MCF 10A (cell line): ENCODE measurements at regions not wholly inside any gene's neighbourhood (a gene's known extent, or its start where the extent isn't known, plus 50 kb on each side); places are given as distances from the start of the nearest gene placed in this dataset.

ENCODE experiments used
- BruUV-seq: library from RNA; stranded (reverse); fragments of 400-500 nt; replicated peaks from 2 replicates; lab custom pipeline; 2021; lab: Mats Ljungman, UMichigan
- CTCF ChIA-PET: fragments of 300-600 bp; sonication (Branson Sonifier 250); formaldehyde crosslinking; extraction: SDS; loops from one replicate; lab custom pipeline; 2021; ENCODE audit warnings: antibody characterized with exemption, inconsistent platforms; lab: Yijun Ruan, JAX
- POLR2A ChIA-PET: fragments of 300-600, 350-650 bp; sonication (Branson Sonifier 250); formaldehyde crosslinking; extraction: SDS; loops from one replicate; lab custom pipeline; 2020; ENCODE audit warnings: antibody characterized with exemption, inconsistent platforms; lab: Yijun Ruan, JAX
- DNase-seq: peaks from one replicate; pipeline ENCODE4 v3.0.0-alpha.2; 2018; ENCODE audit not compliant: unreplicated experiment
- H3K27ac Mint-ChIP-seq: one replicate; pipeline ENCODE4 v1.8.0; 2022; ENCODE audit warnings: mild to moderate bottlenecking, low read depth, mixed read lengths; ENCODE audit not compliant: unreplicated experiment
- H3K27me3 Mint-ChIP-seq: one replicate; pipeline ENCODE4 v1.8.0; 2022; ENCODE audit warnings: mixed read lengths; ENCODE audit not compliant: insufficient read depth, unreplicated experiment
- H3K36me3 Mint-ChIP-seq: one replicate; pipeline ENCODE4 v1.8.0; 2022; ENCODE audit warnings: mild to moderate bottlenecking, moderate library complexity, mixed read lengths; ENCODE audit not compliant: insufficient read depth, unreplicated experiment
- H3K4me1 Mint-ChIP-seq: one replicate; pipeline ENCODE4 v1.8.0; 2022; ENCODE audit warnings: mixed read lengths; ENCODE audit not compliant: insufficient read depth, unreplicated experiment
- H3K4me3 Mint-ChIP-seq: one replicate; pipeline ENCODE4 v1.8.0; 2022; ENCODE audit warnings: mild to moderate bottlenecking, moderate library complexity, mixed read lengths; ENCODE audit not compliant: unreplicated experiment
- H3K9me3 Mint-ChIP-seq: one replicate; pipeline ENCODE4 v1.8.0; 2022; ENCODE audit warnings: mixed read lengths; ENCODE audit not compliant: unreplicated experiment
- intact Hi-C: fragments of 100-400 bp; cut with micrococcal nuclease; formaldehyde crosslinking; loops from 2 replicates; pipeline ENCODE4 v1.14.1; 2022
- TF ChIP-seq, protein P1 (sequence below): fragments of 200-600 bp; IDR thresholded peaks from one replicate; pipeline ENCODE4 v1.8.0; 2022; ENCODE audit warnings: antibody characterized with exemption, mild to moderate bottlenecking; ENCODE audit not compliant: unreplicated experiment

DNA sequence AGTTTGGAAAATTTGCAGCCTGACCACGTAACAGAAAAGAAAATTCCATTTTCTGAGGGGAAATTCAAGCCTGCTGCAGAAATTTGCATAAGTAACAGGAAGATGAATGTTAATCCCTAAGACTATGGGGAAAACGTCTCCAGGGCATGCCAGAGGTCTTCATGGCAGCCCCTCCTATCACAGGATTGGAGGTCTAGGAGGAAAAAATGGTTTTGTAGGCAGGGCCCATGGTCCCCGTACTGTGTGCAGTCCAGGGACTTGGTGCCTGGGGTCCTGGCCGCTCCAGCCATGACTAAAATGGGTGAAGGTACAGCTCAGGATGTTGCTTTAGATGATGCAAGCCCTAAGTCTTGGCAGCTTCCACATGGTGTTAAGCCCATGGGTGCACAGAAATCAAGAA, 437.3 kb upstream of the SEMA3A start:
- no peaks in the 10 kb centered on the region for H3K36me3 Mint-ChIP-seq
- ChIA-PET CTCF (no interaction called here), POLR2A (no interaction called here)
- no peaks in the 10 kb centered on the region for H3K27me3 Mint-ChIP-seq
- no peak overlapping the region for H3K27ac Mint-ChIP-seq
- BruUV-seq, result no TSS peak
- H3K4me1 Mint-ChIP-seq, result no peaks in the 10 kb centered on the region
- TF ChIP-seq, protein P1, sequence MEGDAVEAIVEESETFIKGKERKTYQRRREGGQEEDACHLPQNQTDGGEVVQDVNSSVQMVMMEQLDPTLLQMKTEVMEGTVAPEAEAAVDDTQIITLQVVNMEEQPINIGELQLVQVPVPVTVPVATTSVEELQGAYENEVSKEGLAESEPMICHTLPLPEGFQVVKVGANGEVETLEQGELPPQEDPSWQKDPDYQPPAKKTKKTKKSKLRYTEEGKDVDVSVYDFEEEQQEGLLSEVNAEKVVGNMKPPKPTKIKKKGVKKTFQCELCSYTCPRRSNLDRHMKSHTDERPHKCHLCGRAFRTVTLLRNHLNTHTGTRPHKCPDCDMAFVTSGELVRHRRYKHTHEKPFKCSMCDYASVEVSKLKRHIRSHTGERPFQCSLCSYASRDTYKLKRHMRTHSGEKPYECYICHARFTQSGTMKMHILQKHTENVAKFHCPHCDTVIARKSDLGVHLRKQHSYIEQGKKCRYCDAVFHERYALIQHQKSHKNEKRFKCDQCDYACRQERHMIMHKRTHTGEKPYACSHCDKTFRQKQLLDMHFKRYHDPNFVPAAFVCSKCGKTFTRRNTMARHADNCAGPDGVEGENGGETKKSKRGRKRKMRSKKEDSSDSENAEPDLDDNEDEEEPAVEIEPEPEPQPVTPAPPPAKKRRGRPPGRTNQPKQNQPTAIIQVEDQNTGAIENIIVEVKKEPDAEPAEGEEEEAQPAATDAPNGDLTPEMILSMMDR, result no peak
- H3K9me3 Mint-ChIP-seq, result peaks cover 14% of the 10 kb centered on the region
- no peak overlapping the region for H3K4me3 Mint-ChIP-seq
- no peak for DNase-seq
- intact Hi-C loops, result no loop called here

DNA sequence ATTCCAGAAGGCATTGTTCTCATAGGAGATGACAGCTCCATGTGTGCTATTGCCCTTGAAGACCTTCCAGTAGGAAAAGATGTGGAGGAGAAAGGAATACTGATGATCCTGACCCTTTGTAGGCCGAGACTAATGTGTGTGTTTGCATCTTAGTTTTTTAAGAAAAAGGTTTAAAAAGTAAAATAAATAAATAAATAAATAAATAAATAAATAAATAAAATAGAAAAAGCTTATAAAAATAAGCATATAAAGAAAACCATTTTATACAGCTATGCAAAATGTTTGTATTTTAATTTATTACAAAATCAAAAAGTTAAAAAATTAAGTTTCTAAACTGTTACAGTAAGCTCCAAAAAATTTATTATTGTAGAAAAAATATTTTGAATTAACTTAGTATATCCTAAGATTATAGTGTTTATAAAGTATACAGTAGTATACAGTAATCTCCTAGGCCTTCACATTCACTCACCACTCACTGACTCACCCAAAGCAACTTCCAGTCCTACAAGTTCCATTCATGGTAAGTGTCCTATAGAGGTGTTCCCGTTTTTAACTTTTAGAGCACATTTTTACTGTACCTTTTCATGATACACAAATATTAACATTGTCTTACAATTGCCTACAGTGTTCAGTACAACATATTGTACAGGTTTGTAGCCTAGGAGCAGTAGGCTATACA, 435.2 kb upstream of the SEMA3A start:
- TF ChIP-seq, protein P1, result no peak
- Mint-ChIP-seq H3K36me3 (no peaks in the 10 kb centered on the region), H3K4me1 (no peaks in the 10 kb centered on the region), H3K4me3 (no peak overlapping the region), H3K27ac (no peak overlapping the region), H3K9me3 (peaks cover 14% of the 10 kb centered on the region), H3K27me3 (no peaks in the 10 kb centered on the region)
- intact Hi-C loops, result no loop called here
- no peak for DNase-seq
- ChIA-PET POLR2A (interaction anchor here (0.6 kb wide), 1 partner anchor 83 kb away, joined by 3 read pairs; no protein-coding TSS in a partner anchor), CTCF (no interaction called here)
- no TSS peak for BruUV-seq

DNA sequence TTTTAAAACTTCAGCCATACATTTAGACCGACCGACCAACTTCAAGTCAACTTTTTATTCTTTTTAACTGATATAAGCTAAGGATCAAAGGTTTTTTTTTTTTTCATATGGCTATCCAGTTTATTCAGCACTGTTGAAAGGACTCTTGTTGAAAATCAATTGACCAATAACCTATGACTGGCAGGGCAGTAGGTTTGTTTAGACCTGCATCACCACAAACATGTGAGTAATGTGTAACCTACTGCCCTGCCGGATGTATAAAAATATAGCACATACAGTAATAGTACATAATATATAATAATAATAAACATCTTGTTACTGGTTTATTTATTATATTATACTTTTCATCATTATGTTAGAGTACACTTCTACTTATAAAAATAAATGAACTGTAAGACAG, 434.6 kb upstream of the SEMA3A start:
- no peaks in the 10 kb centered on the region for H3K27me3 Mint-ChIP-seq
- ChIA-PET CTCF (no interaction called here), POLR2A (no interaction called here)
- no peaks in the 10 kb centered on the region for H3K36me3 Mint-ChIP-seq
- no peaks in the 10 kb centered on the region for H3K4me1 Mint-ChIP-seq
- no peak for DNase-seq
- no TSS peak for BruUV-seq
- TF ChIP-seq, protein P1, result no peak
- no peak overlapping the region for H3K27ac Mint-ChIP-seq
- intact Hi-C loops, result no loop called here
- H3K9me3 Mint-ChIP-seq, result peaks cover 14% of the 10 kb centered on the region
- no peak overlapping the region for H3K4me3 Mint-ChIP-seq

DNA sequence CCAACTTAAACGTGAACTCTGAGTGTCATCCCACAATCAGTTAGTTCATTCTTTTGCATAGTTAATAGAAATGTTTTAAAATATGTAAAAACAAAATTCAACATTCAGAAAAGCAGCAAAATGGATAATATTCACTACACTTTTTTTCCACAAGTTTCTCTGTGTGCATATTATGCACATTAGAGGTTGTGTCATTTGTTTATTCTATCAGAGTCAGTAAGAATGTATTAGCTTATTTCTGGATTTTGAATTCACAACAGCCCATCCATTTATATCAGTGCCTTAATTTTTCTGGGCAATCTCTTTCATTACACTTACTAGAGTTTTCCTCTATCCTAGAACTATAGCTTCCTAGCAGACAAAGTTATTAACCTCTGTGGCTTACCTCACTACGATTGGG, 432.7 kb upstream of the SEMA3A start:
- no TSS peak for BruUV-seq
- no peak overlapping the region for H3K4me3 Mint-ChIP-seq
- H3K27me3 Mint-ChIP-seq, result no peaks in the 10 kb centered on the region
- no peaks in the 10 kb centered on the region for H3K36me3 Mint-ChIP-seq
- TF ChIP-seq, protein P1, result no peak
- no peak overlapping the region for H3K27ac Mint-ChIP-seq
- no peaks in the 10 kb centered on the region for H3K4me1 Mint-ChIP-seq
- ChIA-PET CTCF (interaction anchor here (0.6 kb wide), 2 partner anchors 11 to 294 kb away, joined by 3 to 4 read pairs; no protein-coding TSS in a partner anchor), POLR2A (interaction anchor here (0.6 kb wide), 1 partner anchor 11 kb away, joined by 3 read pairs; no protein-coding TSS in a partner anchor)
- no peak for DNase-seq
- intact Hi-C loops, result no loop called here
- no peaks in the 10 kb centered on the region for H3K9me3 Mint-ChIP-seq
